Hindlimb muscle (tissue), 1 donor: ENCODE measurements at regions not wholly inside any gene's neighbourhood (a gene's known extent, or its start where the extent isn't known, plus 50 kb on each side); places are given as distances from the start of the nearest gene placed in this dataset.
"Not testable (repeated sequence)": the region's sequence is repeated elsewhere in the genome, so short reads cannot be mapped to it uniquely, and the experiment has no call there.

ENCODE experiments used
- DNase-seq: peaks from one replicate; pipeline ENCODE4 v3.0.0-alpha.2; 2013

DNA sequence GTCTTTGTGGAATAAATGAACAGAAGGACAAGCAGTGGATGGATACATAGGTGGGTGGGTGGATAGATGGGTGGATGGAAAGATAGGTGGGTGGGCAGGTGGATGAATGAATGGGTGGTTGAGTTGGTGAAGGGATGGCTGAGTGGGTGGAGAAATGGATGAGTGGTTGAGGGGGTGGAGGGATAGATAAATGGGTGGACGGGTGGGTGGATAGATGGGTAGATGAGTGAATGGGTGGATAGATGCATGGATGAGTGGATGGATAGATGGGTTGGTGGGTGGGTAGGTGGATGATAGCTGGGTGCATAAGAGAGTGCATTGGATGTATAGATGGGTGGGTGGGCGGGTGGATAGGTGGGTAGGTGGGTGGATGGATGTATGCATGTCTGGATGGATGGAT is 63.5 kb downstream of the UNC93B1 start:
- DNase-seq, result not testable (repeated sequence)

DNA sequence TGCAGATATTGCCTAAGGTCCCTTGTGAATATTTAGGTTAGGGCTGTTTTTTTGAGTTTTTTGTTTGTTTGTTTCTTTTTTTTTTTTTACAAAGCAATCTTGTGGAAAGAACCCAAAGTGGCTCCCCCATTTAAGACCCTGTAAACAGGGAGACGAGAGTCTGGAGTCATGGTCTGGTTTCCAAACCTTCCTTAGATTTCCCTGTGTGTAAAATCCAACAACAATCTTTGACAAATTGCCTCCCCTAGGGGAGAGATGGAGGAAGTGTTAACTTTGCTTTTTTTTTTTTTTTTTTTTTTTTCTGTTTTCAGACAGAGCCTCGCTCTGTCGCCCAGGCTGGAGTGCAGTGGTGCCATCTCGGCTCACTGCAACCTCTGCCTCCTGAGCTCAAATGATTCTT is 64.9 kb downstream of the UNC93B1 start:
- DNase-seq, result not testable (repeated sequence)

GRCh38 chr11:67938371-67938770 is 65.5 kb downstream of the UNC93B1 start:
- not testable (repeated sequence) for DNase-seq

GRCh38 chr11:67923565-67923964 is 80.3 kb downstream of the UNC93B1 start:
- not testable (repeated sequence) for DNase-seq

GRCh38 chr11:67920546-67920945 is 83.4 kb downstream of the UNC93B1 start:
- DNase-seq, result not testable (repeated sequence)

GRCh38 chr11:67912184-67912583 is 91.7 kb downstream of the UNC93B1 start:
- not testable (repeated sequence) for DNase-seq

DNA sequence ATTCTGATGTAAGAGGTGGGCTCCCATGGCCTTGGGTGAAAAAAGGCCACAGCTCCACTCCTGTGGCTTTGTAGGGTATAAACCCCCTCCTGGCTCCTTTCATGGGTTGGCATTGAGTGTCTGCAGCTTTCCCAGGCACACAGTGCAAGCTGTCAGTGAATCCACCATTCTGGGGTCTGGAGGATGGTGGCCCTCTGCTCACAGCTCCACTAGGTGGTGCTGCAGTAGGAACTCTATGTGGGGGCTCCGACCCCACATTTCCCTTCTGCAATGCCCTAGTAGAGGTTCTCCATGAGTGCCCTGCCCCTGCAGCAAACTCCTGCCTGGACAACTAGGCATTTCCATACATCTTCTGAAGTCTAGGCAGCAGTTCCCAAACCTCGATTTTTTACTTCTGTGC is 92.7 kb downstream of the UNC93B1 start:
- not testable (repeated sequence) for DNase-seq

DNA sequence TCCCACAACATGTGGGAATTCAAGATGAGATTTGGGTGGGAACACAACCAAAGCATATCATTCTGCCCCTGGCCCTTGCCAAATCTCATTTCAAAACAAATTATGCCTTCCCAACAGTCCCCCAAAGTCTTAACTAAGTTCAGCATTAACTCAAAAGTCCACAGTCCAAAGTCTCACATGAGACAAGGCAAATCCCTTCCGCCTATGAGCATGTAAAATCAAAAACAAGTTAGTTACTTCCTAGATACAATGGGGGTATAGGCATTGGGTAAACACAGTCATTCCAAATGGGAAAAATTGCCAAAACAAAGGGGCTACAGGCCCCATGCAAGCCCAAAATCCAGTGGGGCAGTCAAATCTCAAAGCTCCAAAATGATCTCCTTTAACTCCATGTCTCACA is 93.1 kb downstream of the UNC93B1 start:
- DNase-seq, result not testable (repeated sequence)

- not testable (repeated sequence) for DNase-seq
Measured at GRCh38 chr11:67906969-67907368, 96.9 kb downstream of the UNC93B1 start.

DNA sequence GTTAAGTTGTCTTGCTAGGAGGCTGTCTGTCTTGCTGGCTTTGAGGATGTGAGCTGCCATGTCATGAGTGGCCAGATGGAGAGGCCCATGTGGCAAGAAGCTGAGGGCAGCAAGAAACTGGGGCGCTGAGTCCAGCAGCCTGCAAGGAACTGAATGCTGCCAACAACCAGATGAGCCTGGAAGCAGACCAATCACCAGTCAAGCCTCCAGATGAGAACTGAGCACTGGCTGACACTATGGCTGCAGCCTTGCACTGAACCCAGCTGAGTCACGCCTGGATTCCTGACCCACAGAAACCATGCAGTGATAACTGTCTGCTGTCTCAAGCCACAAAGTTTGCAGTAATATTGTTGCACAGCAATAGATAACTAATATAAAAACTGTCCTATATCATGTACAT is 104.4 kb downstream of the UNC93B1 start:
- not testable (repeated sequence) for DNase-seq

GRCh38 chr11:67893487-67893886 is 110.4 kb downstream of the UNC93B1 start:
- not testable (repeated sequence) for DNase-seq

DNA sequence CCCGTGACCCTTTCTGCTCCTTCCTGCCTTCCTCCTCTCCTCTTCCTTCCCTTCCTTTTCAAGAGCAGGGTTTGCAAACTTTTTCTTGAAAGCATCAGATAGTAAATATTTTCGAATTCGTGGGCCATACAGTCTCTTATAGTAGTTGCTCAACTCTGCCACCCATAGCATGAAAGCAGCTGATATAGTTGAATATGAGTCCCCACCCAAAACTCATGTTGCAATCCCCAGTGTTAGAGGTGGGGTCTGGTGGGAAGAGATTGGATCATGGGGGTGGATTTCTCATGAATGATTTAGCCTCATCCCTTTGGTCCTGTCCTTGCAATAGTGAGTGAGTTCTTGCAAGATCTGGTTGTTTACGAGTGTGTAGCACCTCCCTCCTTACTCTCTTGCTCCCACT is 114.3 kb downstream of the UNC93B1 start:
- DNase-seq, result not testable (repeated sequence)

DNA sequence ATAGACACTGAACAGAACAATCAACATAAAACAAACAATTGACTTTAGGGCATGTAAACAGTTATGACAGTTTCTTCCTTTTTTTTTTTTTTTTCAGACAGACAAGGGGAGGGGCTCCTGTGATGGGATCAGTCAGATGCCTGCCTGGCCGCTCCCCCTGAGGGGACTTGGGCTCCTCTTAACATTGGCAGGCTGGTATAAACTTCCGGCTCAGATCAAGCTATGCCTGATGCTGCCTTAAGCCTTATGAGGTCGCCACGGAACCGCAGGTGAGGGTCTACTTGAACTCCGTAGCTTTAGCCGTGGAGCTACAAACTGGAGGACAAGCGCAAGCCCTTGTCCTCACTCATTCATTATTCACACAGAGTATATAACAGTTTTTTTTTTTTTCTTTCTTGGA is 115.8 kb downstream of the UNC93B1 start:
- DNase-seq, result not testable (repeated sequence)

- DNase-seq, result not testable (repeated sequence)
Measured at GRCh38 chr11:67886672-67887071, 117.2 kb downstream of the UNC93B1 start.

DNA sequence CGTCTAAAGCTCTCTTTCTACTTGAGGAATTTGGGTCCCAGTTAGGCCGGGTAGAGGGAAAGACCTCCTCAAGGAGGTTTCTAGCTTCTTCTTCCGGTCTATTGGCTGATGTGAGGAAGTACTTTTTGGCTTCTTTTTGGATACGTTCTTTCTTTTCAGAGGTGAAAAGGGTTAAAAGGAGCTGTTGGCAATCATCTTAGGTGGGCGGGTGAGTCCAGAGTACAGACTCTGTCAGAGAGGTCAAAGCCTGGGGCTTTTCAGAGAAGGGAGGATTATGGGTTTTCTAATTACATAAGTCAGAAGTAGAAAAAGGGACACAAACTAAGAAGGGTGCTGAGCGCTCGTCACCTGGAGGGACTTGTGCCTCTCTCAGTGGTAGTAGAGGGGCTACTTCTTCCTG is 117.7 kb downstream of the UNC93B1 start:
- not testable (repeated sequence) for DNase-seq

- DNase-seq, result not testable (repeated sequence)
Measured at GRCh38 chr11:67885574-67885973, 118.3 kb downstream of the UNC93B1 start.

- DNase-seq, result not testable (repeated sequence)
Measured at GRCh38 chr11:67884761-67885558, 118.9 kb downstream of the UNC93B1 start.

GRCh38 chr11:67884073-67884757 is 119.7 kb downstream of the UNC93B1 start:
- not testable (repeated sequence) for DNase-seq

DNA sequence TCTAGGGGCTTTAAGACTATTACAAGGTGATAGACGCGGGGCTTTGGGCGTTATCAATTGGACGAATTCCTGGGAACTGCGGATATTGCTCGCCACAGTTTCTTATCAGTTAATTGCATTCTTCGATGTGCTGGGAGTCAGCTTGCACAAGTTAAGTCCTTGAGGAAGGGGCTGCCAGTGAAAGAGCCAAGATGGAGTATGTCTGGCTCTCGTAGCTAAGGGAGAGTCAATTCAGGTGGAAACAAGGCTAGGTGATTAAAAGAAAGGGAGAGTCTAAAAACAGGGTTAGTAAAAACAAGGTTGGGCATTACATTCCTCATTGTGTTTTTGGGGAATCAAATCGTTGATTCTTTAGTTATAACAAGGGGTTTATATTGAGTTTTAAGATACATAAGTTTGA is 121.6 kb downstream of the UNC93B1 start:
- DNase-seq, result not testable (repeated sequence)

DNA sequence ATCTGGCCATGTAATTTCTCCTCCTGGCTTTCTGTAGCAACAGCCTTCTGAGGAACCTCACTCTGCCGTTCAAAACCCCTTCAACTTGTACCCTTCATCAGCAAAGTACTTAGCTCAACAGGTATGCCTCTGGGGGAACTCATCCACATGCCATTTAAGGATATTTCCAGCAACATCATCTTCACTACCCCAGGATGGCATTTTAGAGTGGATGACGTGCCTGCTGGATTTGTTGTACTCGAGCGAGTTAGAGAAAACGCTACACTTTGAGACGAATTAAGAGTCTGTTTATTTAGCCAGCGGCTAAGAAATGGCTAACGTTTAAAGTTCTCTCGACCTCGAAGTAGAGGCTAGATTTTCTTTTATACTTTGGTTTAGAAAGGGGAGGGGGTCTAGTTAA is 122.1 kb downstream of the UNC93B1 start:
- DNase-seq, result not testable (repeated sequence)

DNA sequence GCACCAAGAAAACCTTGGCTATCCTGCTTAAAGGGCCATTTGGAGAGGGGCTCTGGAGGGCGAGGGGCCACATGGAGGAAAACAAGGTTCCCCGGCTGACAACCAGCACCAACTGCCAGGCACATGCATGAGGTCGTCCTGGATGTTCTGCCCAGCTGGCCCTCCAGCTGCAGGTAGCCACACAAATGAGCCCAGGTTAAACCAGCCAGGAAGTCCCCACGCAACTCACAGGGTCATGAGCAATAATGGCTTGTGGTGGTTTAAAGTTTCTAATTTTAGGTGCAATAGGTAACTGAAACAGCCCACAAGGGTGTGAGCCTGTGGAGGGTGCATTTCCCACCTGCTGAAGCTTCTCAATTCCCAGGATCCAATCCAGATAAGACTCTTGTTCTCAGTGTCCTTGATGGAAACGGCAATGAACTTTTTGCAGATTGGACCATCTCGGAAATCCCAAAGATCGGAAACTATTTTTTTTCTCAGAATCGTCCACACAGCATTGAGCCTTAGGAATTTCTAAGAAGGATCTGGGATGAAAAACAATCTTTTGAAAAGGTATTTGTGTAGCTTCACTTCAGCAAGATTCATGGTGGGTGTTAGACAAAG is 123.2 kb downstream of the UNC93B1 start:
- not testable (repeated sequence) for DNase-seq

GRCh38 chr11:67878666-67879065 is 125.2 kb downstream of the UNC93B1 start:
- not testable (repeated sequence) for DNase-seq

DNA sequence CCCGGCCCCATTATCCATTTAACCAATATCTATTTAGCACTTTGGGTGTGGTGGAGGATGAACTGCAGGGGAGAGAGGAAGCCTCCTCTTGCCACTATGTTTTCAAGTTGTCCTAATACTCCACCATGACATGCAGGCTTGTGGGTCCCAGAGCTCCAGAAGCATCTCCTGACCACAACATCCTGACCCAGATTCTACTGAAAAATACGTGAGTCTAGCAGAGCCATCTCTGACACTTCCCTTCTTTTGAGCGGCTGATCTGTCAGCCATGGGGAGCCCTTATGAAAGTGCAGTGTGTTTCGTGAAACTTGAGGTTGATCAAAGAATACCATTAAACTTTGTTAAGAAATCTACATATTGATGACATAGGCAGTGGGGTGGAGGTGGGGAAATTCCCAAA is 126.6 kb downstream of the UNC93B1 start:
- not testable (repeated sequence) for DNase-seq
